NCI-H2227 treated with DMSO at 0.1 percent for 48 hours (cell line): ENCODE measurements at regions not wholly inside any gene's neighbourhood (a gene's known extent, or its start where the extent isn't known, plus 50 kb on each side); places are given as distances from the start of the nearest gene placed in this dataset.

Experiments
- DNase-seq: peaks from one replicate; lab custom pipeline; 2025; lab: John Stamatoyannopoulos, UW

DNA sequence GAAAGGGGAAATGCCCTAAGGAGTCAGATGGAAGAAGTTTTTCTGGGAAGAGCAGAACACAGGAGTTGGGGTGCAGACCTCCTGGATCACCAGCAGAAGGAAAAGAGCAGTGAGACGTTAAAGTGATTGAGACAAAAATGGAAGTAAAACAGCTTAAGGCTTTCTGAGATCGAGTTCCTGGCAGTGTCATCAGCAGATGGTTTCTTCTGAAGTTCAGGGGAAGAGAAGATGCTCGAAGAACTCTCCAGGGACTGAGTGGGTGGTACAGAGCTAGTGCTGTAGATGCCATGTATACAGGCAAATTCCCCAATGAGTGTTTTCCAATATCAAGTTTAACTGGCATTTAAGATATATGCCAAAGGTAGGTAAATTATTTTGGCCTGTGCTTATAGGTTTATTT lies 272.2 kb upstream of the KLF12 start:
- no peak for DNase-seq

DNA sequence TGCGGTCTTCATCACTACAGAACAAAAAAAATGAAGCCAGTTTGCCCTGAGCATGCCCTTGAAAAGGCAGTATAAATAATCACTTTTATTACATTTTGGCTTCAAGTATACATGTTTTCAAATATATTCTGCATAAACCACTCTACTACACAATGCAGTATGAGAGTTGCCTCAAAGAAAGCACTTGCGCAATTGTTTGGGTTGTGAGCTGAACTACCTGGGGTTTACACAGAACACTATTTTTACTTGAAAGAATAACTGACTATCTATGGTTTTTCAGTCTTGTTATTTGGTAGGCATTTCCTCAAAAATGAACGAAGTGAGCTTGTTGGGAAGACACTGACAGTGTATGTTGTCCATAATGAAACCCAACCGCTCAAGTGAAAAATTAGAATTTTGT lies 264.4 kb upstream of the KLF12 start:
- no peak for DNase-seq

- no peak for DNase-seq
Observed at GRCh38 chr13:74389056-74389455, 254.9 kb upstream of the KLF12 start.

GRCh38 chr13:74388626-74389025 lies 254.4 kb upstream of the KLF12 start:
- no peak for DNase-seq

DNA sequence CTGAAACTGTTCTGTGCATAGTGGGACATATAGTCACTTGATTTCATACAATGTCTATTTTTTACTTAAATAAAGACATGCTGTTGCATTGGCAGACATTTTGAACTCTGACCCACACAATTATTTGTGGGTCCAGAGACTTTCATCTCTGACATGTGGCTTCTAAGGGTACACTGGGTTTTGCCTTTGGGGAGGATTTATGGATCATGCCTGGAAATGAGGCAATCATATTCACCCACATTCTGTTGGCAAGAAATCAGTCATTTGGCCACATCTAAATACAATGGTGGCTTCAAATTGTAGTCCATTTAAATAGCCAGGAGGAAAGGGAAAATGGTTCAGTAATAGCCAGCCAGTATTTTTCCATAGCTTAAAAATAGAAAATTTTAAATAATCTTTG lies 238.3 kb upstream of the KLF12 start:
- no peak for DNase-seq

DNA sequence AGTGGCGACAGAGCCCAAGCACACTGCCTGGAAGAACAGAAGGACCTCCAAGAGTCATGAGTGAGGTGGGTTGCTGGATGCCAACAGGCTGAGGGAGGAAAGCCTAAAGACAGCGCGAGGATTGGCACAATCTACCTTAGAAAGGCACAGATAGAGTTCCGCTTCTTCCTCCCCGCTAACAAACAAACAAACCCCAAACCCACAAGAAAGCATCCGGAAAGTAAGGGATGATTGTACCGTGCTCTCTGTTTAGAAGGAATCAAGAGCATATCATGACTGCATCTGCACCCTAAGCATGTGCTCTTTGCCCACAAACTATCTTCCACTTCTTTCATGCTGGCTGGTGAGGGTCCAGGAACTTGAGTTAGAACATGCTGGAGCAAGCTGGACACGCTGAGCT lies 233.0 kb upstream of the KLF12 start:
- no peak for DNase-seq

DNA sequence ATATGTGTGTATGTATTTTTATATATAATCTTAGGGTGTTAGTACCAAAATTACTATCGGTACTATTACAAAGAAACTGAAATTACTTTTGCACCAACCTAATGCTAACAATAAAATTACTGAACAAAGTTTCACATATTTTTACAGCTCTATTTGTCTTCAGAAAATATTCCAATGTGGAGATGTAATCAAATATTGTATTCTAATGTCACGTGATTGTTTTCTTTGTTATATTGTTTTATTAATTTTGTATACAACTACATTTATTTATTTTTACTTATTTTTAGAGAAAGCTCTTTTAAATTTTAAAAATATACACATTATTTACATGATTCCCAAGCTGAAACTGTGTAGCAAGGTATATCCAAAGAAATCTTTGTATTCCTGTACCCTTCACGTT lies 227.1 kb upstream of the KLF12 start:
- no peak for DNase-seq

DNA sequence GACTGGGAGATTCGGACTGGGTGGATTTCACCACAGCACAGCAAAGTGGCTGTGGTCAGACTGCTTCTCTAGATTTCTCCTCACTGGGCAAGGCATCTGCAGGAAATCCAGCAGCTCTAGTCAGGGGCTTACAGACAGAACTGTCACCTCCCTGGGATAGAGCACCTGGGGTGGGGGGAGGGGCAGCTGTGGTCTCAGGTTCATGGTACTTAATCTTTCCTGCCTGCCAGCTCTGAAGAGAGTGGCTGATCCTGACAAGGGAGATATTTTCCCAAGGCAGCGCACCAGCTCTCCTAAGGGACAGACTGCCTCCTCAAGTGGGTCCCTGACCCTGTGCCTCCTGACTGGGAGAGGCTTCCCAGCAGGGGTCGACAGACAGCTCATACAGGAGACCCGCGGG lies 212.8 kb upstream of the KLF12 start:
- DNase-seq: no peak

- no peak for DNase-seq
Observed at GRCh38 chr13:74338341-74338740, 204.1 kb upstream of the KLF12 start.

GRCh38 chr13:74336546-74336945 lies 202.3 kb upstream of the KLF12 start:
- no peak for DNase-seq

DNA sequence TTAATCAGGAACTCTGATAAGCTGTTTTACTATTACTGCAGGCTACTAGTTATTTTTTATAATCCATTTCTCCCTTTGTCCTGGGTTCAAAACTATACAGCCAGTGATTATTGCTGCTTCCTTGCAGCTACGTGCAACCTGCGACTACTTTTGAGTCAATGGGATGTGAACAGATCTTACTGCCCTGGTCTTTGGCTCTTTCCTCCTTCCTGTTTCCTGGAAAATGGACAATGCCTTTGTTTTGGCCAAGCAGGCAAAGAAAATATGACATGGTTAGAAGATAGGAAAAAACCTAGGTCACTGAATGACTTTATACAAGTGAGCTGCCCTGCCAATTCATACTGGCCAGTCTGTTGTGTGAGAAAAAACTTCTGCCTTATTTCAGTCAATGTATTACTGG lies 201.2 kb upstream of the KLF12 start:
- DNase-seq: no peak

- no peak for DNase-seq
Observed at GRCh38 chr13:74329962-74330361, 195.8 kb upstream of the KLF12 start.

DNA sequence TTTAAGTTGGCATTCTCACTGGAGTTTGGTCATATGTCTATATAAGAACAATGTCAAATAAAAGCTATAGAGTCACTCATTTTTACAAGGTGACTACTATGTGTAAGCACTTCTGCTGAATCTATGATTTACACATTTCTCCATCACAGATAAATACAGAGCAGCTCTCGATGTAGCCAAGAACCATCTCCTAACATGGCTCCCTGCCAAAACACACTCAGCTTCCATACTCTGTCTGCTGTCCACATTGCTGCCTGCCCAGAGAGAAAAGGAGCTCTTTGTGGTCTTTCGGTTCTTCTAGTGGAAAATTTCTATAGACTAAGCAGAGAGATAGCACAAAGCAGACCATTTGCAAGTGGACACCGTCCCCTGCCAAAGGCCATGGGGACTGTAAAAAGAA lies 190.9 kb upstream of the KLF12 start:
- peak; percentile 75 for DNase-seq

DNA sequence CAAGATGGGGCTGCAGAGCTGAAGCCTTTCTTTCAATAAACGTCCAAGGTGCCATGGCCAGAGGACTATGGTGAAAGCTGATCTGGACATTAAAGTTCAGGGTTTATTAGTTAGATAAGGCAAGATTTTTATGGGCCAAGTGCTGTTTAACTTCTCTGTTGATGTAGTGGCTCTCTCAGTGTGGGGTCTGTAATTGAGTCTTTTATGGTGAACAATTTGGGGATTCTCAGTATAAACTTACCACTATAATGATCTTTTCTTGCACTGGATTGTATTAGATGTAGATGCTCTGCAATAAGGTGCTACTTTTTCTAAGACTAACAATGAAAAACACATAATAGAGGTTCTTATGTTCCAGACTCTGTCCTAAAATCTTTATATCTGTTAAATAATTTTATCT lies 190.1 kb upstream of the KLF12 start:
- DNase-seq: no peak

GRCh38 chr13:74322562-74322961 lies 188.4 kb upstream of the KLF12 start:
- DNase-seq: no peak

- DNase-seq: no peak
Observed at GRCh38 chr13:74320282-74320681, 186.1 kb upstream of the KLF12 start.

DNA sequence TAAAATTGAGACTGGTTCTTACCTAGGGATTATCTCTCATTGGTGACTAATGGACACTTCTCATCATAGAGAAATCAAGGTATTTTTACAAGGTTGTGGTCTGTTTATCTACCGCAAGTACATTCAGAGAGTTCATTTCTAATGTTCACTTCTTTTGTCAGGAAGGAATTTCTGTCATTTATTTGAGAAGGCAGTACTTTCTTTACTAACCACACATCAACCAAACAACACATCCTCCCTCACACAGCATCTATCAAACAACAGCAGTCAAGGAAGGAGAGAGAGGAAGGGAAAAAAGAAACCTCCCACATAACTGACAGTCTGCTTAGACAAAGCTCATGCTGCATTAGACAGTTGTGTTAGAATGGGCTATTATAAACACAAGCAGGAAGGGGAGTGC lies 182.3 kb upstream of the KLF12 start:
- DNase-seq: no peak

- no peak for DNase-seq
Observed at GRCh38 chr13:74306496-74306895, 172.3 kb upstream of the KLF12 start.

- peak; percentile 14 for DNase-seq
Observed at GRCh38 chr13:74305876-74306275, 171.7 kb upstream of the KLF12 start.

- DNase-seq: no peak
Observed at GRCh38 chr13:74301258-74301935, 167.2 kb upstream of the KLF12 start.

DNA sequence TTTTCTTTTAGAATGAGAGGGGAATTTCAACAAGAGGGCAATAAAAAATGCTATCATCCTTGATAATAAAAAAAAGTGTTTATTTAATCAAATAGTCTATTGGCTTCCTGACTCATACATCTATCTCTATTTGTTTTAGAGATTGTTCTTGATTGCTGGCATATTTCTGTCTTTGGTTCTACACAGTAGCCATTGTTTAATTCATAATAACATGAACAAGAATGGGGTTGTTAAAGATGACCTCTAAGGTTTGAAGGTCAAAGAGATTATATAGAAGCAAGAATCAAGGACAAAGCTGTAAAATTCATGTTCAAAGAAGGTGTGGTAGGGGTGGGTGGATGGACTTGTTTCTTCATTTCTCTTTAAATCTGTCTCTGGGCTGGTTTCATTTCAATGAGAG lies 166.0 kb upstream of the KLF12 start:
- no peak for DNase-seq

DNA sequence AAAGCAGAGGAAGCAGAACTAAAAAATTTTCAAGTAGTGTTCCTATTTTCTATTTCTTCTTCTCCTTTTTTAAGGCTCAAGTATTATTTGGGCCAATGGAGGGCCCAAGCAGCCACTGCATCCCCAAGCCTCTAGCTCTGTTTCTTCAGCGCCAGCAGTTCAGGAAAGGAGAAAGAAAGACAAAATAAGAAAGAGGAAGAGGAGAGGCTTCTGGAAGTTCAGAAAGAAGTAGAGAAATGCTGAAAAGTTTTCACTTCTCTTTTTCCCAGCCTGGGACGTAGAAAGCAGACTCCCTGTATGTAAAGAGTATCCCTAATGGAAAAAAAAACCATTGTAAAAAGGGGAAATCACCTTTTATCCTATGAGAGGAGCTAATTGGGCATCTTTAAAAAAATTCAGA lies 165.5 kb upstream of the KLF12 start:
- no peak for DNase-seq

DNA sequence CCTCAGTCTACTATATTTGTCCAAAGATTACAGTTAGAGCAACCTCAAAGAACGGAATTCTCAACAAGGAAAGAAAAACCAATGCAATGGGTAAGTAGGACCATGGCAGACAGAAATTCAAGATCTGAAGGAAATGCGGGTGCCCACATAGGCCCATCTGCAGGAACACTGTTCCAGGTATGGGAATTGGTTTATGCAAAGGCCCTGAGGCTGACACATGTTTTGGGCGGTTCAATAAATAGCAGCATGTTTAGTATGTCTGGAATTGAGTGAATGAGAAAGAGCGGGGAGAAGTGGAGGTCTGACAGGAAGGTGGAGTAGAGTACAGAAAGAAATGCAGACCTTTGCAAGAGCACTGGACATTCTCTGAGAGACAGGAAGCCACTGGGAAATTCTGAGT lies 164.7 kb upstream of the KLF12 start:
- no peak for DNase-seq

DNA sequence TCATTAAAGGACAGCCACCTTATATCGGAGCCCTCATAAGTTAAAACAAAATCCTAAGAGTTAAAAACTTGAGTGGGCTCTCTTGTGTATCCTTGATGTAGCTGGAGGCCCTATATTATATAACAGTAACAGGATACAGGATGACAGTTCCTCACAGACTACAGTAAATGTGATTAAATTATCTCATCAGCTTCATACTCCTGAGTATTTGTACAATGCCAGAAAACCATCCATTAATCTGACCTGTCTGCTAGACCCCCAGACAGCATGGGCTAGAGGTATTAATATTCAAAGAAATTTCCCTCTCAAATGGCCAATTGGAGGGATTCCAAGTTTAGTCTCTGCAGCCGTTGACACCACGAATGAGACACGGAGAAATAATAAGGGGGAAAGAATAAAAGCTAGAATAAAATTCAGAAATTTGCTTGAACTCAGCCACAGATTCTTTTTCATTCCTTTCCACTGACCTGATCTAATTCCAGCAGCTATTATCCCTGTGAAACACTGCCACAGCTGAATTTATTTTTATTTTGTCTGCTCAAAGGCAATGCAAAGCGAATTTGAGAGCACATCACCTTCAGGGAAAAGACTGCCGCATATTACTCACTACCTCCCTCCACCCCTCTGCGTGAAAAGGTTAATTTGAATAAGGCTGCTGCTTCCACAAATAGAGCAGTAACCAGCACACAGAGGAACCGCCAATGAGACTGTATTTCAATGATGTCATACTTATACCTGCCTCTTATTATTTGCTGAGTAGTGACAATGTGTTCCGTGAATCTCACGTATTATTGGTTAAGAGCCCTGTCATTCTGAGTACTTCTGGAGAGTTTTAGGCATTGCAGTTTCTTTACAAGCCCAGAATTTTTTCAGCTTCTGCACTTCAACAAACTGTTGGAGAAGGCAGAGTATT lies 155.9 kb upstream of the KLF12 start:
- peak; percentile 96 for DNase-seq
